Ovary (tissue), 7 donors: ENCODE measurements at regions not wholly inside any gene's neighbourhood (a gene's known extent, or its start where the extent isn't known, plus 50 kb on each side); places are given as distances from the start of the nearest gene placed in this dataset.
"Not testable (repeated sequence)": the region's sequence is repeated elsewhere in the genome, so short reads cannot be mapped to it uniquely, and the experiment has no call there.

Experiments used
- DNase-seq, 5 donors: peaks; one replicate each; pipeline ENCODE4 v3.0.0-alpha.2; 2019 to 2020
- H3K27ac ChIP-seq, 2 donors: fragments of 200-600 bp; one replicate each; pipeline versions ENCODE4 v1.5.1 to v1.8.0; 2019 to 2022
- H3K27me3 ChIP-seq: fragments of 200-600 bp; one replicate; pipeline ENCODE4 v1.8.0; 2022
- H3K36me3 ChIP-seq: fragments of 200-600 bp; sonication (generic); one replicate; pipeline ENCODE4 v1.5.1; 2019
- H3K4me1 ChIP-seq: one replicate; pipeline ENCODE4 v1.8.1; 2013; ENCODE audit warnings: mild to moderate bottlenecking, moderate library complexity; ENCODE audit not compliant: insufficient read depth
- H3K4me3 ChIP-seq: fragments of 200-600 bp; sonication (generic); one replicate; pipeline ENCODE4 v1.5.1; 2017
- H3K9me3 ChIP-seq, 2 donors: fragments of 200-600 bp in 1 of 2; sonication (generic) in 1 of 2; one replicate each; pipeline versions ENCODE4 v1.5.1 to v1.8.1; 2013 to 2019; ENCODE audit warnings: mild to moderate bottlenecking in 1 of 2, moderate library complexity in 1 of 2
- CTCF ChIP-seq, 3 donors: fragments of 450-650 bp in 2 of 3; fragments of 200-600 bp in 1 of 3; IDR thresholded peaks; one replicate each; pipeline versions ENCODE4 v1.5.1 to v1.8.0; 2016 to 2022; ENCODE audit warnings: antibody characterized with exemption in 3 of 3, mild to moderate bottlenecking in 1 of 3
- EP300 ChIP-seq: sonication (generic); formaldehyde crosslinking; IDR thresholded peaks from one replicate; pipeline ENCODE4 v1.6.1; 2017; ENCODE audit warnings: antibody characterized with exemption
- POLR2A ChIP-seq: fragments of 450-650 bp; IDR thresholded peaks from one replicate; pipeline ENCODE4 v1.6.1; 2017; ENCODE audit warnings: antibody characterized with exemption, mild to moderate bottlenecking, moderate library complexity
- WGBS, 3 donors: extraction: QIAGEN DNeasy Blood & Tissue Kit in 1 of 3; methylation state at CpG; one replicate each; pipeline versions ENCODE4 v1.1.5 to v1.1.7; 2013 to 2017; 5-methylcytosine and 5-hydroxymethylcytosine counted together
- intact Hi-C, 4 donors: fragments of 100-400 bp; cut with DNase I; formaldehyde crosslinking; loops; one replicate each; pipeline versions ENCODE4 v1.11.0 to v1.15.1; 2022 to 2023
- donor health status: DM: no; HTN: no; CAD: no; lungs with moderate emphysema.
- donor health status: DM: no; HTN: no; CAD: no.
- donor health status: Bipolar disorder and iron deficiency.
- donor health status: DM: no; HTN: no; CAD: no.
- donor health status: DM: yes; HTN: yes; CAD: no.

- WGBS, 3 donors = 56 to 62% (median 61%) methylated on average over 3 of the region's 3 CpGs
Measured at GRCh38 chr3:26145769-26146168, 355.9 kb downstream of the OXSM start.

GRCh38 chr3:26157428-26157827, 367.5 kb downstream of the OXSM start:
- H3K27me3 ChIP-seq, DNase-seq, H3K4me1 ChIP-seq, H3K9me3 ChIP-seq, H3K27ac ChIP-seq, H3K4me3 ChIP-seq, H3K36me3 ChIP-seq, intact Hi-C loops: not testable (repeated sequence)
- 87 to 98% (median 89%) methylated on average over 4 of the region's 4 CpGs for WGBS, 3 donors

More at GRCh38 chr3:26145769-26146168, 355.9 kb downstream of the OXSM start:
- H3K4me3 ChIP-seq = no peak overlapping the region
- no peak overlapping the region for H3K27ac ChIP-seq
- no peaks in the 10 kb centered on the region for H3K4me1 ChIP-seq
- H3K36me3 ChIP-seq = no peaks in the 10 kb centered on the region
- DNase-seq = no peak
- no peak for TF ChIP-seq POLR2A
- TF ChIP-seq EP300 = no peak
- no peak for TF ChIP-seq CTCF (IDR thresholded peaks at IDR 0.05)
- no peaks in the 10 kb centered on the region for H3K27me3 ChIP-seq
- H3K9me3 ChIP-seq = no peaks in the 10 kb centered on the region
- intact Hi-C loops = no loop called here

- no peak for DNase-seq
- H3K4me3 ChIP-seq = no peak overlapping the region
- H3K27ac ChIP-seq = no peak overlapping the region
- H3K9me3 ChIP-seq = no peaks in the 10 kb centered on the region
- H3K27me3 ChIP-seq = no peaks in the 10 kb centered on the region
- H3K4me1 ChIP-seq = no peaks in the 10 kb centered on the region
- H3K36me3 ChIP-seq = no peaks in the 10 kb centered on the region
- intact Hi-C loops = no loop called here
- TF ChIP-seq EP300 (no peak), POLR2A (no peak), CTCF (IDR thresholded peaks at IDR 0.05) (no peak)
Measured at GRCh38 chr3:26171006-26171405, 381.1 kb downstream of the OXSM start.

- Histone ChIP-seq H3K4me3 (no peak overlapping the region), H3K4me1 (no peaks in the 10 kb centered on the region), H3K36me3 (no peaks in the 10 kb centered on the region), H3K9me3 (no peaks in the 10 kb centered on the region), H3K27ac (no peak overlapping the region), H3K27me3 (no peaks in the 10 kb centered on the region)
- intact Hi-C loops = no loop called here
- no peak for DNase-seq
- WGBS, 3 donors = 84 to 100% (median 100%) methylated on average over 1 of the region's 1 CpG
- TF ChIP-seq POLR2A = no peak
- TF ChIP-seq CTCF (IDR thresholded peaks at IDR 0.05) = no peak
- TF ChIP-seq EP300 = no peak
Measured at GRCh38 chr3:26191556-26191955, 401.7 kb downstream of the OXSM start.

GRCh38 chr3:26193558-26193957, 403.7 kb downstream of the OXSM start:
- 32 to 54% (median 39%) methylated on average over 3 of the region's 3 CpGs for WGBS, 3 donors
- Histone ChIP-seq H3K9me3 (no peaks in the 10 kb centered on the region), H3K27ac (no peak overlapping the region), H3K4me3 (no peak overlapping the region), H3K4me1 (no peaks in the 10 kb centered on the region), H3K27me3 (no peaks in the 10 kb centered on the region), H3K36me3 (no peaks in the 10 kb centered on the region)
- DNase-seq = no peak
- TF ChIP-seq POLR2A = no peak
- TF ChIP-seq CTCF (IDR thresholded peaks at IDR 0.05) = no peak
- no peak for TF ChIP-seq EP300
- intact Hi-C loops = no loop called here
